ENCODE measurements at regions not wholly inside any gene's neighbourhood (a gene's known extent, or its start where the extent isn't known, plus 50 kb on each side); places are given as distances from the start of the nearest gene placed in this dataset.
"Not testable (repeated sequence)": the region's sequence is repeated elsewhere in the genome, so short reads cannot be mapped to it uniquely, and the experiment has no call there.

- in situ Hi-C loops (cut with MboI; ENCODE audit: low pct_unique_long_range_greater_than_20kb, low sequenced_read_pairs, unreplicated experiment): no loop called here
- no peak for TF ChIP-seq CTCF (IDR thresholded peaks at IDR 0.05; ENCODE audit: extremely low read depth, insufficient read depth, missing control alignments)
Observed at GRCh38 chr5:123947797-123948196, 435.8 kb downstream of the CSNK1G3 start.

GRCh38 chr5:123945548-123945947, 433.6 kb downstream of the CSNK1G3 start:
- DNase-seq (ENCODE audit: low spot score): no peak
- in situ Hi-C loops (cut with MboI; ENCODE audit: low pct_unique_long_range_greater_than_20kb, low sequenced_read_pairs, unreplicated experiment): no loop called here
- no peak for TF ChIP-seq CTCF (IDR thresholded peaks at IDR 0.05; ENCODE audit: extremely low read depth, insufficient read depth, missing control alignments)

More at GRCh38 chr5:123947797-123948196, 435.8 kb downstream of the CSNK1G3 start:
- DNase-seq (ENCODE audit: low spot score): no peak

- no peak for TF ChIP-seq CTCF (IDR thresholded peaks at IDR 0.05; ENCODE audit: extremely low read depth, insufficient read depth, missing control alignments)
- in situ Hi-C loops (cut with MboI; ENCODE audit: low pct_unique_long_range_greater_than_20kb, low sequenced_read_pairs, unreplicated experiment): no loop called here
- no peak for DNase-seq (ENCODE audit: low spot score)
Observed at GRCh38 chr5:123943151-123943550, 431.2 kb downstream of the CSNK1G3 start.

- no peak for DNase-seq (ENCODE audit: low spot score)
- no peak for TF ChIP-seq CTCF (IDR thresholded peaks at IDR 0.05; ENCODE audit: extremely low read depth, insufficient read depth, missing control alignments)
- in situ Hi-C loops (cut with MboI; ENCODE audit: low pct_unique_long_range_greater_than_20kb, low sequenced_read_pairs, unreplicated experiment): no loop called here
Observed at GRCh38 chr5:123940416-123940815, 428.4 kb downstream of the CSNK1G3 start.

GRCh38 chr5:123937230-123937629, 425.3 kb downstream of the CSNK1G3 start:
- TF ChIP-seq CTCF (IDR thresholded peaks at IDR 0.05; ENCODE audit: extremely low read depth, insufficient read depth, missing control alignments): peak; percentile 67
- no peak for DNase-seq (ENCODE audit: low spot score)
- in situ Hi-C loops (cut with MboI; ENCODE audit: low pct_unique_long_range_greater_than_20kb, low sequenced_read_pairs, unreplicated experiment): no loop called here

- in situ Hi-C loops (cut with MboI; ENCODE audit: low pct_unique_long_range_greater_than_20kb, low sequenced_read_pairs, unreplicated experiment): no loop called here
- TF ChIP-seq CTCF (IDR thresholded peaks at IDR 0.05; ENCODE audit: extremely low read depth, insufficient read depth, missing control alignments): no peak
- DNase-seq (ENCODE audit: low spot score): no peak
Observed at GRCh38 chr5:123936548-123936947, 424.6 kb downstream of the CSNK1G3 start.

GRCh38 chr5:123933812-123934211, 421.8 kb downstream of the CSNK1G3 start:
- DNase-seq (ENCODE audit: low spot score); in situ Hi-C loops (cut with MboI; ENCODE audit: low pct_unique_long_range_greater_than_20kb, low sequenced_read_pairs, unreplicated experiment): not testable (repeated sequence)
